NT2/D1 (cell line): ENCODE measurements at regions not wholly inside any gene's neighbourhood (a gene's known extent, or its start where the extent isn't known, plus 50 kb on each side); places are given as distances from the start of the nearest gene placed in this dataset.
"Not testable (repeated sequence)": the region's sequence is repeated elsewhere in the genome, so short reads cannot be mapped to it uniquely, and the experiment has no call there.

Experiments
- DNase-seq: peaks from one replicate; pipeline ENCODE4 v3.0.0-alpha.2; 2011; ENCODE audit warnings: low read depth, low spot score
- H3K27me3 ChIP-seq: 2 replicates; pipeline ENCODE4 v1.6.0; 2011; ENCODE audit warnings: mild to moderate bottlenecking; ENCODE audit not compliant: insufficient read length, insufficient read depth
- H3K36me3 ChIP-seq: 2 replicates; pipeline ENCODE4 v1.6.1; 2011; ENCODE audit warnings: mild to moderate bottlenecking, low read length, mixed read lengths; ENCODE audit not compliant: insufficient read depth, insufficient read length
- H3K4me1 ChIP-seq: 2 replicates; pipeline ENCODE4 v1.5.1; 2011; ENCODE audit not compliant: insufficient read depth, insufficient read length
- H3K4me3 ChIP-seq: 2 replicates; pipeline ENCODE4 v1.5.1; 2011; ENCODE audit warnings: low read depth; ENCODE audit not compliant: insufficient read length
- H3K9ac ChIP-seq: 2 replicates; pipeline ENCODE4 v1.6.0; 2011; ENCODE audit warnings: low read depth; ENCODE audit not compliant: insufficient read length
- H3K9me3 ChIP-seq: 2 replicates; pipeline ENCODE4 v1.5.1; 2011; ENCODE audit warnings: mild to moderate bottlenecking, low read length; ENCODE audit not compliant: insufficient read depth
- SUZ12 ChIP-seq: IDR thresholded peaks from 2 replicates; pipeline ENCODE4 v1.6.1; 2011; ENCODE audit not compliant: insufficient read length, insufficient read depth; ENCODE audit errors: extremely low read depth
- YY1 ChIP-seq: IDR thresholded peaks from 2 replicates; pipeline ENCODE4 v1.6.1; 2011; ENCODE audit not compliant: insufficient read length, insufficient read depth
- ZNF274 ChIP-seq: IDR thresholded peaks from 2 replicates; pipeline ENCODE4 v1.6.1; 2011; ENCODE audit warnings: mild to moderate bottlenecking, low read depth, low read length

DNA sequence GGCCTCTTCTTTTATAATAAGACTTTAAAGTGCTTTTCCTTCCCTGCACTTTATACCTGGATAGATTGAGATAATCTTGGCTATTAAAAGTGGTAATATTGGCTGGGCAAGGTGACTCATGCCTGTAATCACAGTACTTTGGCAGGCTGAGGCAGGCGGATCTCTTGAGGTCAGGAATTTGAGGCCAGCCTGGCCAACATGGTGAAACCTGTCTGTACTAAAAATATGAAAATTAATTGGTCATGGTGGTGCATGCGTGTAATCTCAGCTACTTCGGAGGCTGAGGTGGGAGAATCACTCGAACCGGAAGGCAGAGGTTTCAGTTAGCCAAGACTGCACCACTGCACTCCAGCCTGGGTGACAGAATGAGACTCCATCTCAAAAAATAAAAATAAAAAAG lies 197.1 kb upstream of the RGS17 start:
- H3K36me3 ChIP-seq: no peaks in the 10 kb centered on the region
- no peak for DNase-seq
- TF ChIP-seq ZNF274 (no peak), YY1 (no peak), SUZ12 (no peak)
- no peaks in the 10 kb centered on the region for H3K27me3 ChIP-seq
- H3K9ac ChIP-seq: no peak overlapping the region
- H3K9me3 ChIP-seq: no peaks in the 10 kb centered on the region
- no peak overlapping the region for H3K4me3 ChIP-seq
- no peaks in the 10 kb centered on the region for H3K4me1 ChIP-seq

DNA sequence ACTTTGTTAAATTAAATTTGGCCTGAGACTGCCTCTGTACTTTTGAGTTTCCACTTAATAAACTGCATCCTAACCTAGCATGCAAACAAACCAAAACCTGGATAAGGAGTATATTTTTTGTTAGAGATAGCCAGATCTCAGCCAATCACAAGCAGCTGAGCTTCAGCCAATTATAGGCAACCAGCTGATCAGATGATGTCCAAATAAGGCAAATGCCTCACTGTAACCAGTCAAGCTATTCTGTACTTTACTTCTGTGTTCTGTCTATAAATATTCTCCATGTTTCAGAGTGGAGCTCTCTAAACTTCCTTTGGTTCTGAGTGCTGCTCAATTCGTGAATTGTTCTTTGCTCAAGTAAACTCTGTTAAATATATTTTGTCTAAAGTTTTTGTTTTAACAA lies 194.6 kb upstream of the RGS17 start:
- TF ChIP-seq ZNF274 (no peak), SUZ12 (no peak)
- Histone ChIP-seq H3K4me1 (no peaks in the 10 kb centered on the region), H3K9ac (no peak overlapping the region), H3K36me3 (no peaks in the 10 kb centered on the region), H3K9me3 (no peaks in the 10 kb centered on the region), H3K4me3 (no peak overlapping the region), H3K27me3 (no peaks in the 10 kb centered on the region)
- no peak for DNase-seq

DNA sequence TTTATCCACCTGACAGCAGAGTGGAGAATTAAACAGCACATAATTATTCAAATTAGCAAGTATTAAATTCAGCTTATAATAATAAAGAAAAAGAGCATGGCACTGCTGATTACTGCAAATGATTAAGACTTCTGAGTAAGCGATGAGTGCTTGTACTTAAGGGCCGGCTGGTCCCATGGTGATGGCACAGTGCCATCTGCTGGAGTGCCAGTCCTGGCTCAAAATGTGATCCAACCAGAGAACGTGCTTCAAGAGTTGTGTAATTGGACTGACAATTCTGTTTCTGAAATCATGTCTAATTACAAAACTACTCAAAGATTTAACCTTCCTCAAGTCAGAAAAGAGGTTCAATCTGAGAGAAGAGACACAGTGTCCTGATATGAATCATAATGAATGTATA lies 181.6 kb upstream of the RGS17 start:
- Histone ChIP-seq H3K9ac (no peak overlapping the region), H3K36me3 (no peaks in the 10 kb centered on the region), H3K4me1 (no peaks in the 10 kb centered on the region), H3K9me3 (no peaks in the 10 kb centered on the region), H3K4me3 (no peak overlapping the region), H3K27me3 (no peaks in the 10 kb centered on the region)
- no peak for TF ChIP-seq YY1
- no peak for TF ChIP-seq ZNF274
- no peak for TF ChIP-seq SUZ12
- peak; percentile 2 for DNase-seq

GRCh38 chr6:153309651-153310050 lies 178.6 kb upstream of the RGS17 start:
- TF ChIP-seq YY1 (no peak), SUZ12 (no peak), ZNF274 (no peak)
- Histone ChIP-seq H3K9ac (no peak overlapping the region), H3K4me1 (no peaks in the 10 kb centered on the region), H3K36me3 (no peaks in the 10 kb centered on the region), H3K9me3 (no peaks in the 10 kb centered on the region), H3K27me3 (no peaks in the 10 kb centered on the region), H3K4me3 (no peak overlapping the region)
- no peak for DNase-seq

GRCh38 chr6:153302133-153302532 lies 171.1 kb upstream of the RGS17 start:
- Histone ChIP-seq H3K4me3 (no peak overlapping the region), H3K36me3 (no peaks in the 10 kb centered on the region), H3K4me1 (no peaks in the 10 kb centered on the region), H3K9ac (no peak overlapping the region), H3K9me3 (no peaks in the 10 kb centered on the region), H3K27me3 (no peaks in the 10 kb centered on the region)
- TF ChIP-seq YY1: no peak
- DNase-seq: no peak

DNA sequence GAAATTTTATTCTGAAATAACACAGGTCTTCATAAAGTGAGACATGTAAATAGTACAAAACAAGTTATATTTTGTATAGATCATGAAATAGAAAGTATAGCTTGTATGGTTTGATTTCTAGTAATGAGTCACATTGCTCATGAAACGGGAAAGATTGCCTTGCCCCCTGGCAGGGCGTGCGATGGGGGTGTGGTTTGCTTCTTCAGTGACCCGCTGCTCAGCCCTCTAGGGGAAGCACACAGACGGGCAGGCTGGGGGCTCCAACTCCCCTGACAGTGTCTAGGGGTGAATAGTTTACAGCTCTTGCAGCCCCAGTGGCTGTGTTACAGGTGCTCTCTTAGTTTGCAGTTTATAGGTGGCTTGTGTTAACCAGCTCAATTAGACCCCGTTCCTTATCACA lies 170.5 kb upstream of the RGS17 start:
- Histone ChIP-seq H3K36me3 (no peaks in the 10 kb centered on the region), H3K9me3 (no peaks in the 10 kb centered on the region), H3K4me3 (no peak overlapping the region), H3K9ac (no peak overlapping the region), H3K4me1 (no peaks in the 10 kb centered on the region), H3K27me3 (no peaks in the 10 kb centered on the region)
- DNase-seq: no peak
- no peak for TF ChIP-seq YY1
- TF ChIP-seq SUZ12: no peak
- TF ChIP-seq ZNF274: no peak

GRCh38 chr6:153282456-153282855 lies 151.4 kb upstream of the RGS17 start:
- H3K9ac ChIP-seq, H3K27me3 ChIP-seq, DNase-seq, H3K9me3 ChIP-seq, H3K36me3 ChIP-seq, H3K4me1 ChIP-seq, H3K4me3 ChIP-seq: not testable (repeated sequence)

- no peak overlapping the region for H3K4me3 ChIP-seq
- TF ChIP-seq SUZ12 (no peak), YY1 (no peak), ZNF274 (no peak)
- no peaks in the 10 kb centered on the region for H3K27me3 ChIP-seq
- DNase-seq: no peak
- no peak overlapping the region for H3K9ac ChIP-seq
- no peaks in the 10 kb centered on the region for H3K9me3 ChIP-seq
- no peaks in the 10 kb centered on the region for H3K4me1 ChIP-seq
- no peaks in the 10 kb centered on the region for H3K36me3 ChIP-seq
Observed at GRCh38 chr6:153275997-153276396, 144.9 kb upstream of the RGS17 start.
